Large intestine (tissue), 3 donors: ENCODE measurements at regions not wholly inside any gene's neighbourhood (a gene's known extent, or its start where the extent isn't known, plus 50 kb on each side); places are given as distances from the start of the nearest gene placed in this dataset.

Experiments used
- DNase-seq, 2 donors: peaks; one replicate each; pipeline versions ENCODE4 v3.0.0 to v3.0.0-alpha.2; 2013
- H3K27ac ChIP-seq: one replicate; pipeline ENCODE4 v1.5.1; 2013; ENCODE audit warnings: low read length
- H3K27me3 ChIP-seq: 2 replicates; pipeline ENCODE4 v1.6.1; 2013; ENCODE audit warnings: low read length; ENCODE audit not compliant: control insufficient read depth, insufficient read depth
- H3K36me3 ChIP-seq: 2 replicates; pipeline ENCODE4 v1.6.1; 2013; ENCODE audit warnings: low read length; ENCODE audit not compliant: control insufficient read depth, insufficient read depth
- H3K4me1 ChIP-seq: one replicate; pipeline ENCODE4 v1.6.1; 2013; ENCODE audit warnings: low read length; ENCODE audit not compliant: control insufficient read depth, insufficient read depth
- H3K4me3 ChIP-seq: one replicate; pipeline ENCODE4 v1.5.1; 2013; ENCODE audit warnings: low read length
- H3K9me3 ChIP-seq: one replicate; pipeline ENCODE4 v1.6.1; 2013; ENCODE audit warnings: mild to moderate bottlenecking, low read depth, low read length, moderate library complexity; ENCODE audit not compliant: control insufficient read depth
- WGBS: methylation state at CpG from one replicate; pipeline ENCODE4 v1.1.5; 2013; ENCODE audit warnings: low lambda C conversion rate; ENCODE audit not compliant: insufficient coverage; 5-methylcytosine and 5-hydroxymethylcytosine counted together

DNA sequence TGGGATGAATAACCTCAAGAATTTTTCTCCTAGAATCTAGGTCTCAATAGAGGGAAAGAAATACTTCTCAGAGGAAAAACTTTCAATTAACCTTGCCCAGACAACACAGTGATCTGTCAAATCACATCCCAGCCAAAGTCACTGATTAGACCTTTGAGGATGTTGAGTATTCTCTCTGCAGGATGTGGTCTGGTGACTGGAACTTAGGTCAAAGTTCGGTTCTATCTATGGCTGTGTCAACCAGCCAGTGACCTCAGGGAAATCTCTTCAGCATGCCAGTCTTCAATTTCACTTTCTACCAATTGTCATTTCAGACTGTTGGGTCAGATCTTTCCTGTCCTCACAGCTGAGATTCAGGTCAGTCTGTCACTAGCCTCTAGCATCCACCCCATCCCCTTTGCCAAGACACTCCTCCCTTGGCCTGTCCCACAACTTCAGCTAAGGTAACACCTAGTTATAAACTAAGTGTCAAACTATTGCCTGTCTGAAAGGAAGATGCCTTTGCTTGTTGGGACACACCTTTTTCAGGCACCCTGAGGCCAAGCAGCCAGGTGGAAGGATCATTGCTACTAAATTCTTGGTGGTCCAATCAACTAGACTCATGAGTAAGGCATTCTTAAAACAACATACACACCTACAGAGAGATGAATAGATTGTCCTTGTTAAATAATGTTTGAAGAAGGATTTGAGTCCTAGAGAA lies 156.3 kb upstream of the FST start:
- WGBS = no CpG with 5 or more reads among the region's 1 CpG
- Histone ChIP-seq H3K36me3 (no peaks in the 10 kb centered on the region), H3K9me3 (no peaks in the 10 kb centered on the region), H3K27me3 (no peaks in the 10 kb centered on the region), H3K4me3 (no peak overlapping the region), H3K27ac (no peak overlapping the region), H3K4me1 (no peaks in the 10 kb centered on the region)
- no peak for DNase-seq

DNA sequence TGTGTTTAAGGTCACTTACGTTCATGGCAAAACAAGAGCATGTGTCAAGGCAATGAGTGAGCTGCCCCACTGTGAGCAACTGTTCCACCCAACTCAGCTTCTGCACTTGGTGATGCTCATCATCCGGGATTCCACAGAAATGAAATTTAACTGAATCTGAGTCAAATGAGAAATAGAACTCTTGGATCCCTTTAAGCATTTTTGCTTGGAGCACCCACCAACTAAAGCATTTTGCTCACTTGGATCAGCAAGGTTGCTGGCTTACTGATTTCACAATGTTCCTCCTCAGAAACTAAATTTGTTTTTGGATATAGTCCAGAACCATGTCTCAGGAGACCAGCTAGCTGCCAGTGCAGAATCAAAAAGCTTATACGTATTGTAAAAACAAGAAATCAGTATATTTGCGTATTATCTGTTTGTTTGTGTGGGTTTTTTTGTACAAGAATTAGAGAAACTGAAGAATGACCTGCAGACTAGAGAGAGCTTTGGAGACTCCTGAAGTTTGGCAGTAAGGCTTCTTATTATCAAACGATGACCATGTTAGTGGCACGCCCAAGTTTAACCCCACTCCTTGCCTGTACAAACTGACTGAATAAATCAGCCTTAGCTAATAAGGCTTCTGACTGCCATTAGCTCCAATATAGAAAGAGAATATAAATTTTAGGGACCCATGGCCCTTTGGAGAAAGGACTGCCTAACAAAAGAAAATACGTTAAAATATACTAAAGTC lies 153.8 kb upstream of the FST start:
- WGBS = 86% methylated on average over 4 of the region's 7 CpGs
- no peaks in the 10 kb centered on the region for H3K9me3 ChIP-seq
- H3K27me3 ChIP-seq = no peaks in the 10 kb centered on the region
- H3K36me3 ChIP-seq = no peaks in the 10 kb centered on the region
- DNase-seq = no peak
- no peaks in the 10 kb centered on the region for H3K4me1 ChIP-seq
- no peak overlapping the region for H3K4me3 ChIP-seq
- H3K27ac ChIP-seq = no peak overlapping the region

DNA sequence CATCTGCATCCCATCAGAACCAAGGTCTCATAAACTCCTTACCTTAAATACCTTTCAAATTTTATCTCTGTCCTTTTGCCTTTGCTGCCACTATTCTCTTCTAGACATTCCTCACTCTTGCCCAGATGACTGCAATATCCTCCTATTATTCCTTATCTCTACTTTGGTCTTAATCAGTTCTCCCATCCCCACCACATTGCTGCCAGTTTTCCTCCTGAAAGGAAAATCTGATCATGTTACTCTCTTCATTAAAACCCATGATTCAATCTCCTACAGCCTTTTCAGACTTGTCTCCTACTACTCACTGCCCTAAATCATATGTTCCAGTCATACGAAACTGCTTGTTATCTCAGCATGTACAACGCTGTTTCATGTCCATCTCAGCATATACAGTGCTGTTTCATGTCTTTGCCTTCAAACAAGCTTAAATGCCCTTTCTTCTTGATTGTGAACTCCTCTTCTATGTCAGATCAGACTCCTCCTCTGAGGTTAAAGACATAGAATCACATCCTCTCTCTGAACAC lies 152.6 kb upstream of the FST start:
- H3K9me3 ChIP-seq = no peaks in the 10 kb centered on the region
- no peak for DNase-seq
- H3K36me3 ChIP-seq = no peaks in the 10 kb centered on the region
- no peak overlapping the region for H3K4me3 ChIP-seq
- H3K27me3 ChIP-seq = no peaks in the 10 kb centered on the region
- no CpG with 5 or more reads among the region's 2 CpGs for WGBS
- H3K27ac ChIP-seq = no peak overlapping the region
- no peaks in the 10 kb centered on the region for H3K4me1 ChIP-seq

DNA sequence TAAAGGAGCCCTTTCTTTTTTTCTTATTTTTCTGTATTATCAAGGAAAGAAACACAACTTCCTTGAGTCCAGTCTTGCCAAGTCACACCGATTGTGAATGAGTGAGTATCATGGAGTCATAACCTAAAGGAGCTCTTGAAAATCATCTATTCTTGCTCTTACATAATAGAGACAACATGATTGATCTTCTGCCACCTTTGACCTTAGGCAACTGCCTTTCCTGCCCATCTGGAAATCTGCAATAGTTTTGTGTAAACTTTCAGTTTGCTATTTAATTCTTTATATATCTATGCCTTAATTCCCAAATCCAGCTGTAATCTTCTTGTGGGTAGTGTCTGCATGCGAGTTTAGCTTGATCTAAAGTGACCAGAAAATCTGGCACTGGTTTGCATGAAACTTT lies 149.9 kb upstream of the FST start:
- Histone ChIP-seq H3K4me1 (no peaks in the 10 kb centered on the region), H3K36me3 (no peaks in the 10 kb centered on the region), H3K9me3 (no peaks in the 10 kb centered on the region), H3K27ac (no peak overlapping the region), H3K27me3 (no peaks in the 10 kb centered on the region), H3K4me3 (no peak overlapping the region)
- 100% methylated on average over 1 of the region's 2 CpGs for WGBS
- no peak for DNase-seq

DNA sequence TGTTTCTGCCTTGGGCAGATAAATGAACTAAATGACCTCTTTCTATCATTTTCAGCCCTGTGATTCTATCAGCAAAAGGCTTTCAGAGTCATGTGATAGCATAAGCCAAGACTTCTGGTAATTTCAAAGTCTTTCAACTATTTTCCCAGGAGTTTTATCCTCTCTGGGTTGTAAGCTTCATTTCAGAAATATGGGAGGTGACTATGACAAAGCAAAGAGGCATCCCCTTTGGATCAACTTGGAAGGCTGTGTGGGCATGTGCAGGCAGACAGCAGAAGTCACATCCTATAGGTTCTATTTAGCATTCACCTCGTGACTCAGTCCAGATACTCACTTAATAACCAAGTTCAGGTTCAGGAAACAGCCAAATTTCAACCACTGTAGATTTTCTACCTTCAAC lies 149.0 kb upstream of the FST start:
- Histone ChIP-seq H3K4me3 (no peak overlapping the region), H3K27me3 (no peaks in the 10 kb centered on the region), H3K4me1 (no peaks in the 10 kb centered on the region), H3K9me3 (no peaks in the 10 kb centered on the region), H3K36me3 (no peaks in the 10 kb centered on the region), H3K27ac (no peak overlapping the region)
- WGBS = no CpG with 5 or more reads among the region's 1 CpG
- DNase-seq = no peak

DNA sequence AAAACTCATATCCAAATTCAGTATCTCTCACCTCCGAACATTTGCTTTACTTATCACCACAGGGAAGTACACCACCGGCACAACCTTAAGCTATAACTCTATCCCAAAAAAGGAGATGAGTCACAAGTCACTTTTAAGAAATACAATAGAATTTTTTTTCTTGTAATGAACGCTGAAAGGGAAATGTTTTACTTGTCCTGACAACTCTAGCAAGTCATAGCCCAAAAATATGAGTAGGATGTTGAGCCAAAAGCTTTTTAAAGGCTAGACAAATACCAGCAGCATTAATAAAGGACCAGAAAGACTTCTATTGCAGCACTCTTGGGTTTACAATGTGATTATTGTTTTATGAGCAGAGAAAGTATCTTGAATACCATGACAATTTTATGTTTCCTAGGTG lies 147.3 kb upstream of the FST start:
- Histone ChIP-seq H3K9me3 (no peaks in the 10 kb centered on the region), H3K4me1 (no peaks in the 10 kb centered on the region), H3K27me3 (no peaks in the 10 kb centered on the region), H3K27ac (no peak overlapping the region), H3K36me3 (no peaks in the 10 kb centered on the region), H3K4me3 (no peak overlapping the region)
- WGBS = 61% methylated on average over 2 of the region's 3 CpGs
- no peak for DNase-seq

DNA sequence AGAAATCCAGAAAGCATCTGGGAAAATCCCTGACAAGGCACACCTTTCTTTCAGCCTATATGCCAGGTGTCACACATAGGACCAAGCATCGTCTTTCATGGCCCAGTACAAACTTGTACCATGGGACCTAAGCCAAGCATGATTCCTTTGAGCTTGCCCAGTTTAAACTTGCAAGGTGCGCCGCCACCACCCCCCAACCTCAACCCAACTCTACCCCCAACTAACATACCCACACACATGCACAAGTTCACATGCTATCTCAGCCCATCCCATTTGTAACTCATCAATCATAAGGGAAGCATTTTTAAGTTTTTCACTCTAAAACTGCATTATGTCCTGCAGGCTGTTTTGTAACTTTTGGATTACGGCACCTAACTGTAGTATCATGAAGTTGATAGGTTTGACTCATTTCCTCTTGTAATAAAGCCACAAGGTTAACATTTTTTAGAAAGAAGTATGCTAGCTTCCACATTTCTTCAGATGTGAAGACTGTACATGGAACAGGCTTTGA lies 145.9 kb upstream of the FST start:
- H3K4me3 ChIP-seq = no peak overlapping the region
- DNase-seq = no peak
- H3K27ac ChIP-seq = no peak overlapping the region
- H3K4me1 ChIP-seq = no peaks in the 10 kb centered on the region
- H3K9me3 ChIP-seq = no peaks in the 10 kb centered on the region
- no peaks in the 10 kb centered on the region for H3K27me3 ChIP-seq
- H3K36me3 ChIP-seq = no peaks in the 10 kb centered on the region
- no CpG with 5 or more reads among the region's 4 CpGs for WGBS

DNA sequence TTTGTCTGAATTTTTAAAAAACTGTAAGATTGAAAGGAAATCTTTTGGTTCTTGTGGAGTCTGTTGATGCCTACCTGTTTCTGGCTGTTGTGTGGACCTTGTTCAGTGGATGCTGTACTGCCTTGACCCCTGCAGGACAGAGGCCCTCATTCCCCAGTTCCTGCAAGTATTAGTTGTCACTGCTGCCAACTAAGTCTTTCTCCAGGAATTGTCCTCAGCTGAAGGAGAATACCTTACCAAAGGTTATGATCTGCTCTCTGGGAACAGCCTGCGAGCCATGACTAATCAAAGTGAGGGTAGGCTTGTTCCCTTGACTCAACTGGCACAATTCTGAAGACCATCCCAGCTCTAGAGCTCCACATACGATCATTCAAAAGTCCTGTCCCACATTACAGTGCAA lies 145.3 kb upstream of the FST start:
- no peaks in the 10 kb centered on the region for H3K36me3 ChIP-seq
- no CpG with 5 or more reads among the region's 2 CpGs for WGBS
- no peaks in the 10 kb centered on the region for H3K27me3 ChIP-seq
- no peak for DNase-seq
- no peak overlapping the region for H3K27ac ChIP-seq
- no peak overlapping the region for H3K4me3 ChIP-seq
- H3K9me3 ChIP-seq = no peaks in the 10 kb centered on the region
- no peaks in the 10 kb centered on the region for H3K4me1 ChIP-seq

DNA sequence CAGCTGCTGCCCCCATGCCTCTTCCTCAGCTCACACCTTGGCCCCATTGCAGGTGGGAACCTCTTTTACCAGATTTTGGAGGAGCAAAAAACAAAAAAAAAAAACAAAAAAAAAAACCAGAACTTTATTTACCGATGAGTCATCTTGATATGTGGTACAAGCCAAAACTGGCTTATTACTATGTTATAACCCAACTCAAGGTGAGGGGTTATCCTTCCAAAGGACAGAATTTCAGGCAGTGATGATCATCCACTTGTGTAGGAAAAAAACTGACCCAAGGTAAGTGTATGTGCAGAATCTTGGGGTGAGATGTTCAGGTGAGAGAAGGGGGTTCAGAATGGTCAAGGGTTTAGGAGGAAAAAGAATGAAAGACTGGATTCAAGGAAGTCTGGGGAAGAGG lies 142.6 kb upstream of the FST start:
- H3K36me3 ChIP-seq = no peaks in the 10 kb centered on the region
- H3K27ac ChIP-seq = no peak overlapping the region
- no peaks in the 10 kb centered on the region for H3K9me3 ChIP-seq
- H3K4me3 ChIP-seq = no peak overlapping the region
- no CpG with 5 or more reads among the region's 1 CpG for WGBS
- no peak for DNase-seq
- H3K4me1 ChIP-seq = no peaks in the 10 kb centered on the region
- no peaks in the 10 kb centered on the region for H3K27me3 ChIP-seq

DNA sequence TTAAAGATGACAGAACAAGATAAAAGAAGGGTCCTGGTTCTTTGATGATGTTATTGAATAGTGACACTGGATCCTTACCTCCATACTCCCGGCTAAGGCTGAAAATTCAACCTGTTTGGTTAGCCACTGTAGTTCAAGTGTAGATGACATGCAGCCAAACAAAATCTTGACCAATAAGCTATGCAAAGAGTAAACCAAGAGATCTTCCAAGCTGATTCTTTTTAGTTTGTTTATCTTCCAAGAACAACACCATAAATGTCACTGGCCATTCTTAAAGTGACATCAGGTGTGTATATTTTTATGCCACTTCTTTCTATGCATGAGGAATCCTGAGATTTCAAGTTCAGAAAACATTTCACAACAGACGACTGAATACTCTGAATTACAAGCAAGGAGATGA lies 141.5 kb upstream of the FST start:
- WGBS = 40% methylated on average over 1 of the region's 2 CpGs

More for the DNA sequence above, 141.5 kb upstream of the FST start:
- no peak for DNase-seq
- Histone ChIP-seq H3K4me1 (no peaks in the 10 kb centered on the region), H3K36me3 (no peaks in the 10 kb centered on the region), H3K4me3 (no peak overlapping the region), H3K27me3 (no peaks in the 10 kb centered on the region), H3K9me3 (peaks cover 3% of the 10 kb centered on the region), H3K27ac (no peak overlapping the region)
